PC-3 (cell line): ENCODE measurements at regions not wholly inside any gene's neighbourhood (a gene's known extent, or its start where the extent isn't known, plus 50 kb on each side); places are given as distances from the start of the nearest gene placed in this dataset.

ENCODE experiments used
- CTCF ChIP-seq: fragments of 300-600 bp; sonication (generic); conservative IDR thresholded peaks from 2 replicates; pipeline ENCODE4 v1.5.1; 2017; ENCODE audit warnings: antibody characterized with exemption, low read depth, mild to moderate bottlenecking, low read length
- EZH2 ChIP-seq: fragments of 300-600 bp; sonication (generic); IDR thresholded peaks from one replicate; pipeline ENCODE4 v1.6.1; 2017; ENCODE audit warnings: antibody characterized with exemption, mild to moderate bottlenecking, low read length; ENCODE audit not compliant: unreplicated experiment
- EZH2phosphoT487 ChIP-seq: fragments of 300-600 bp; sonication (generic); IDR thresholded peaks from 2 replicates; pipeline ENCODE4 v1.6.1; 2018; ENCODE audit warnings: mild to moderate bottlenecking, antibody characterized with exemption, low read length, borderline replicate concordance

- TF ChIP-seq CTCF (no peak), EZH2 (no peak), EZH2phosphoT487 (no peak)
Observed at GRCh38 chr4:38194047-38194602, 233.9 kb downstream of the PTTG2 start.
